Effector memory CD4-positive, alpha-beta T cell (primary cell): ENCODE measurements at regions not wholly inside any gene's neighbourhood (a gene's known extent, or its start where the extent isn't known, plus 50 kb on each side); places are given as distances from the start of the nearest gene placed in this dataset.

Experiments
- DNase-seq, 3 donors: peaks; one replicate each; pipeline ENCODE4 v3.0.0-alpha.2; 2020
- H3K27ac ChIP-seq: 2 replicates; pipeline ENCODE4 v1.7.0; 2013; ENCODE audit warnings: mild to moderate bottlenecking, low read length, moderate library complexity; ENCODE audit not compliant: insufficient read depth, poor library complexity, severe bottlenecking
- H3K27me3 ChIP-seq: replicated peaks from 2 replicates; pipeline ENCODE4 v1.7.0; 2013; ENCODE audit warnings: mild to moderate bottlenecking, low read length; ENCODE audit not compliant: insufficient read depth, control insufficient read depth, poor library complexity, severe bottlenecking
- H3K36me3 ChIP-seq: 2 replicates; pipeline ENCODE4 v1.7.0; 2013; ENCODE audit warnings: mild to moderate bottlenecking, low read length, moderate library complexity; ENCODE audit not compliant: control insufficient read depth, insufficient read depth
- H3K4me1 ChIP-seq: 2 replicates; pipeline ENCODE4 v1.7.0; 2013; ENCODE audit warnings: low read length, mild to moderate bottlenecking; ENCODE audit not compliant: control insufficient read depth, insufficient read depth, poor library complexity, severe bottlenecking
- H3K4me3 ChIP-seq: 2 replicates; pipeline ENCODE4 v1.7.0; 2013; ENCODE audit warnings: low read length, low read depth, mild to moderate bottlenecking; ENCODE audit not compliant: insufficient read depth, poor library complexity, severe bottlenecking
- H3K9me3 ChIP-seq: 2 replicates; pipeline ENCODE4 v1.7.0; 2013; ENCODE audit warnings: mild to moderate bottlenecking, low read length, moderate library complexity; ENCODE audit not compliant: control insufficient read depth

GRCh38 chr1:50275566-50275965, 147.7 kb downstream of the DMRTA2 start:
- Histone ChIP-seq H3K27me3 (no peaks in the 10 kb centered on the region), H3K27ac (no peak overlapping the region), H3K4me1 (no peaks in the 10 kb centered on the region), H3K36me3 (no peaks in the 10 kb centered on the region), H3K4me3 (no peak overlapping the region), H3K9me3 (no peaks in the 10 kb centered on the region)
- DNase-seq: no peak

DNA sequence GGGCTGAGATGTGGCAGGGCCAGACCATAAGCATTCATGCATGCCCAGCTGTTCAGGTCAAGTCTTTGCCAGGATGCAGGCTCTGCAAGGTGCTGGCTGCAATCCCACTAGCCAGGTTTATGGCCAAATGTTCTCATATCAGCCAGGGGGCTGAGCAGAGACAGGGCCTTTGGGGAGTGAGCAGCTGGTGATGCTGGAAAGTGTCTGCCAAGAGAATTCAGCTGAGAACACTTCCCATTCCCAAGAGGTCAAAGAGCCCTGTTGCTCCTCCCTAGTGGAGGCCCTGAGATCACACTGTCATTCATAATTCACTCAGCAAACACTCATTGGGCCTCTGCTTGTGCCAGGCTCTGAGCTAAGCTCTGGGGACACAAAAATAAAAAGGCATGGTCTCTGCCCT, 150.3 kb downstream of the DMRTA2 start:
- no peak overlapping the region for H3K4me3 ChIP-seq
- no peak for DNase-seq
- H3K9me3 ChIP-seq: no peaks in the 10 kb centered on the region
- H3K4me1 ChIP-seq: no peaks in the 10 kb centered on the region
- H3K27me3 ChIP-seq: no peaks in the 10 kb centered on the region
- no peaks in the 10 kb centered on the region for H3K36me3 ChIP-seq
- no peak overlapping the region for H3K27ac ChIP-seq

DNA sequence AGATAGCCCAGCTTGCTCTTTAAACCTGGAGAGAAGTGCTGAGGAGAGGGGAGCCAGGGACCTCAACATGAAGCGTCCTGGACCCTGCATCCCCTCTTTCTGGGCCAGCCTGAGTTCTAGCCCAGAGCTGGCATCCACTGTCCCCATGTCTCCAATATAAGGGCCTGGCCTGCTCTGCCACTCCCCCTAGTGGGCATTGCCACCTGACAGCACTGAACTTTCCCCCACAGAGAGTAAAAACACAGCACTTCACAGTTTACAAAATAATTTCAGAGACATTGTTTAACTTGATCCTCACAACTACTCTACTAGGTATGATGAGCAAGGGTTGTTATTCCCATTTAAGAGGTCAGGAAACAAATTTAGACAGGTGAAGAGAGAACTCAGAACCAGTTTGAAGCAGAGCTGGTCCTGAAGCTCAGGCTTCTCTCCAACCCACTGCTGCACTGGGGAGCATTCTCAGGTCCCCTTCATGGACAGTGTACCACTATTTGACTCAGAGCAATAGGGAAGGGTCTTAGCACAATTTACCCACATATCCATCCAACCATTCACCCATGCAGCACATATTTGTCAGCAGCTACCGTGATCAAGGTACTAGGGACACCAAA, 151.2 kb downstream of the DMRTA2 start:
- H3K4me3 ChIP-seq: no peak overlapping the region
- H3K27me3 ChIP-seq: no peaks in the 10 kb centered on the region
- no peak for DNase-seq
- no peaks in the 10 kb centered on the region for H3K4me1 ChIP-seq
- no peak overlapping the region for H3K27ac ChIP-seq
- no peaks in the 10 kb centered on the region for H3K9me3 ChIP-seq
- no peaks in the 10 kb centered on the region for H3K36me3 ChIP-seq

DNA sequence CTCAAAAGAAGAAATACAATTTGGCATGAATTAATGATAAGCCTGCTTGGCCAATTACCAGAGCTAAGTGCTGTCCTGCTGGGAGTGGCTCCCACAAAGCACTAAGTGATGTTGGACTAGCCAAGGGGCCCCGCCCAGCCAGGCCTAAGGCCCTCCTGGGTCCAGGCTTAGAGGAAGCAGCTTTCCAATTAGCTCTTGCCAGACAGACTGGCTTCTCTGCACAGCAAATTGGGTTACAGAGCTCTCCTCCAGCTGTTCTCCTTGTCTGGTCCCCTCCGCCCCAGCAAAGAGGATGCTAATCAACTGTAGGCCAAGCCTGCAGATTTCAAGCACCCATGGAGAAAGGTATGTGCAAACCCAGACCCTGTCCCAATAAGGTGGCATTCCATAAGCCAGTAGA, 151.9 kb downstream of the DMRTA2 start:
- no peaks in the 10 kb centered on the region for H3K9me3 ChIP-seq
- H3K27ac ChIP-seq: no peak overlapping the region
- H3K36me3 ChIP-seq: no peaks in the 10 kb centered on the region
- no peak for DNase-seq
- no peaks in the 10 kb centered on the region for H3K27me3 ChIP-seq
- H3K4me1 ChIP-seq: no peaks in the 10 kb centered on the region
- no peak overlapping the region for H3K4me3 ChIP-seq

GRCh38 chr1:50270926-50271325, 152.3 kb downstream of the DMRTA2 start:
- Histone ChIP-seq H3K4me3 (no peak overlapping the region), H3K9me3 (no peaks in the 10 kb centered on the region), H3K27me3 (no peaks in the 10 kb centered on the region), H3K4me1 (no peaks in the 10 kb centered on the region), H3K36me3 (no peaks in the 10 kb centered on the region), H3K27ac (no peak overlapping the region)
- DNase-seq: no peak

DNA sequence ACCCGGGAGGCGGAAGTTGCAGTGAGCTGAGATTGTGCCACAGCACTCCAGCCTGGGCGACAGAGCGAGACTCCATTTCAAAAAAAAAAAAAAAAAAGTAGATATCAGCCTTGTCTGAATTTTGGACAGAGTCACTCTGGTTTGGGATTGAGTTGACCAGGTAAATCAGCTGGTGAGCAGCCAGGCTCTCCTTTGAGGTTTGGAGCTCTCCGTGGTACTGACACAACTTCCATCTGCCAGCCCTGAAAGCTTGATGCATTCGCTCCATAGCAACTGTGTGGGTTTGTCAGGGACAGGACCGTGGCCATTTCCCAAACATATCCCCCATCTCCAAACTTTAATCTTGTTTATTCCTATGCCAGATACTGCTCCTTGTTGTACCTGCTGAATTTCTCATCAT, 155.2 kb downstream of the DMRTA2 start:
- H3K9me3 ChIP-seq: no peaks in the 10 kb centered on the region
- no peak overlapping the region for H3K27ac ChIP-seq
- no peak overlapping the region for H3K4me3 ChIP-seq
- no peaks in the 10 kb centered on the region for H3K4me1 ChIP-seq
- H3K27me3 ChIP-seq: no peaks in the 10 kb centered on the region
- H3K36me3 ChIP-seq: no peaks in the 10 kb centered on the region
- no peak for DNase-seq

- no peak for DNase-seq
- H3K4me1 ChIP-seq: no peaks in the 10 kb centered on the region
- H3K36me3 ChIP-seq: no peaks in the 10 kb centered on the region
- no peaks in the 10 kb centered on the region for H3K9me3 ChIP-seq
- no peaks in the 10 kb centered on the region for H3K27me3 ChIP-seq
- no peak overlapping the region for H3K4me3 ChIP-seq
- H3K27ac ChIP-seq: no peak overlapping the region
Measured at GRCh38 chr1:50266509-50266908, 156.7 kb downstream of the DMRTA2 start.

- Histone ChIP-seq H3K36me3 (no peaks in the 10 kb centered on the region), H3K9me3 (no peaks in the 10 kb centered on the region), H3K4me1 (no peaks in the 10 kb centered on the region), H3K27ac (no peak overlapping the region), H3K27me3 (no peaks in the 10 kb centered on the region), H3K4me3 (no peak overlapping the region)
- no peak for DNase-seq
Measured at GRCh38 chr1:50265790-50266314, 157.1 kb downstream of the ELAVL4 start.

- no peak for DNase-seq
- Histone ChIP-seq H3K4me3 (no peak overlapping the region), H3K27ac (no peak overlapping the region)
Measured at GRCh38 chr1:50264590-50264989, 155.9 kb downstream of the ELAVL4 start.

DNA sequence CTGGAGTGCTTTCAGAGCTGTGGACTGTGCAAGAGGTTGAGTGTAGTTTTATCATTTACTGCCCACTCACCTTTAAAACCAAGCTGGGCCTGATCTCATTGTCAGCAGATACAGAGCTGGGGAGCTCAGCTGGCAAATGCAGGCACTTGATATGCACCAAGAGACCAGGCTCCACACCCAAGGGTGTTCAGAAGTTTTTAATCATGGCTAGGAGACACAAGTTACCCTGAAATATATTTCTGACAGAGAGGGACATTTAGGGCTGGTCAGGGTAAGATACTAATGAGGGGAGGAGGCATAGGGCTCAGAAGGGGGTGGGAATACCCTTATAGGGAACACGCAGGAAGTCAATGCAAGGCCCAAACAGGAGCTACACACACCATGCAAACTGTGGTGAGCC, 153.7 kb downstream of the ELAVL4 start:
- no peaks in the 10 kb centered on the region for H3K9me3 ChIP-seq
- H3K36me3 ChIP-seq: no peaks in the 10 kb centered on the region
- H3K4me1 ChIP-seq: no peaks in the 10 kb centered on the region
- H3K4me3 ChIP-seq: no peak overlapping the region
- no peak for DNase-seq
- no peak overlapping the region for H3K27ac ChIP-seq
- no peaks in the 10 kb centered on the region for H3K27me3 ChIP-seq

More at GRCh38 chr1:50264590-50264989, 155.9 kb downstream of the ELAVL4 start:
- H3K36me3 ChIP-seq: no peaks in the 10 kb centered on the region
- no peaks in the 10 kb centered on the region for H3K9me3 ChIP-seq
- no peaks in the 10 kb centered on the region for H3K4me1 ChIP-seq
- H3K27me3 ChIP-seq: no peaks in the 10 kb centered on the region
